HCT116 (cell line): ENCODE measurements at regions not wholly inside any gene's neighbourhood (a gene's known extent, or its start where the extent isn't known, plus 50 kb on each side); places are given as distances from the start of the nearest gene placed in this dataset.

ENCODE experiments used
- CTCF ChIP-seq, 3 experiments: fragments of 200-600 bp in 1 of 3; sonication (generic) in 1 of 3; IDR thresholded peaks in 2 of 3; conservative IDR thresholded peaks in 1 of 3; 2 replicates each; pipeline ENCODE4 v1.5.1; 2012 to 2017; ENCODE audit warnings: low read depth in 2 of 3, low read length in 2 of 3, antibody characterized with exemption in 1 of 3, borderline replicate concordance in 1 of 3, control low read depth in 1 of 3, mild to moderate bottlenecking in 1 of 3, mixed read lengths in 1 of 3, mixed run types in 1 of 3, moderate library complexity in 1 of 3; ENCODE audit not compliant: insufficient read depth in 1 of 3
- POLR2A ChIP-seq: IDR thresholded peaks from 2 replicates; pipeline ENCODE4 v1.7.0; 2011; ENCODE audit warnings: borderline replicate concordance; ENCODE audit not compliant: insufficient read depth, insufficient read length; ENCODE audit errors: extremely low read depth
- POLR2AphosphoS5 ChIP-seq: IDR thresholded peaks from 2 replicates; pipeline ENCODE4 v1.6.1; 2011; ENCODE audit warnings: mild to moderate bottlenecking, low read depth, low read length, moderate library complexity
- RAD21 ChIP-seq: IDR thresholded peaks from 2 replicates; pipeline ENCODE4 v1.6.1; 2012; ENCODE audit warnings: low read depth, mild to moderate bottlenecking
- SIN3A ChIP-seq: IDR thresholded peaks from 2 replicates; pipeline ENCODE4 v1.6.1; 2012; ENCODE audit warnings: low read depth
- TCF7L2 ChIP-seq: IDR thresholded peaks from 2 replicates; pipeline ENCODE4 v1.7.0; 2011; ENCODE audit warnings: borderline replicate concordance, inconsistent platforms; ENCODE audit not compliant: insufficient read depth, insufficient read length; ENCODE audit errors: extremely low read depth
- YY1 ChIP-seq: IDR thresholded peaks from 2 replicates; pipeline ENCODE4 v1.6.1; 2011; ENCODE audit warnings: low read length, low read depth, moderate library complexity, mild to moderate bottlenecking; ENCODE audit not compliant: insufficient replicate concordance; ENCODE audit errors: extremely low read depth

GRCh38 chr5:171661143-171661542 lies 124.5 kb upstream of the SMIM23 start:
- TF ChIP-seq CTCF (IDR thresholded peaks at IDR 0.05 in 2 of 3, conservative IDR thresholded peaks at IDR 0.05 in 1 of 3; ENCODE audit: borderline replicate concordance in 1 of 3, insufficient read depth in 1 of 3, low read depth in 2 of 3, low read length in 2 of 3): no peak
- TF ChIP-seq SIN3A: no peak
- TF ChIP-seq YY1: no peak
- no peak for TF ChIP-seq POLR2AphosphoS5
- no peak for TF ChIP-seq RAD21
- TF ChIP-seq POLR2A: no peak
- no peak for TF ChIP-seq TCF7L2
